H9 (cell line): ENCODE measurements at regions not wholly inside any gene's neighbourhood (a gene's known extent, or its start where the extent isn't known, plus 50 kb on each side); places are given as distances from the start of the nearest gene placed in this dataset.

Experiments used
- DNase-seq: peaks from one replicate; pipeline ENCODE4 v3.0.0-alpha.2; 2017
- H2AFZ ChIP-seq: one replicate; pipeline ENCODE4 v1.6.1; 2013; ENCODE audit warnings: mild to moderate bottlenecking, low read length, control low read depth, moderate library complexity
- H2AK5ac ChIP-seq: 2 replicates; pipeline ENCODE4 v1.6.1; 2013; ENCODE audit warnings: low read length, control low read depth, mixed read lengths; ENCODE audit not compliant: insufficient read length
- H2BK120ac ChIP-seq: one replicate; pipeline ENCODE4 v1.6.1; 2013; ENCODE audit warnings: low read depth, mild to moderate bottlenecking, low read length, control low read depth, inconsistent platforms; ENCODE audit not compliant: poor library complexity, severe bottlenecking
- H2BK12ac ChIP-seq: 2 replicates; pipeline ENCODE4 v1.6.1; 2013; ENCODE audit warnings: low read length, control low read depth, mixed read lengths, low read depth; ENCODE audit not compliant: insufficient read length
- H2BK15ac ChIP-seq: 2 replicates; pipeline ENCODE4 v1.6.1; 2013; ENCODE audit warnings: low read depth, low read length, control low read depth
- H2BK20ac ChIP-seq: one replicate; pipeline ENCODE4 v1.6.1; 2013; ENCODE audit warnings: low read depth, mild to moderate bottlenecking, low read length, control low read depth, inconsistent platforms; ENCODE audit not compliant: poor library complexity, severe bottlenecking
- H2BK5ac ChIP-seq: 2 replicates; pipeline ENCODE4 v1.6.1; 2013; ENCODE audit warnings: low read length, control low read depth, mixed read lengths; ENCODE audit not compliant: insufficient read length
- H3K14ac ChIP-seq: 2 replicates; pipeline ENCODE4 v1.6.1; 2013; ENCODE audit warnings: low read length, control low read depth; ENCODE audit not compliant: insufficient read depth
- H3K18ac ChIP-seq: 2 replicates; pipeline ENCODE4 v1.6.1; 2013; ENCODE audit warnings: low read depth, mild to moderate bottlenecking, mixed read lengths, low read length, control low read depth; ENCODE audit not compliant: insufficient read length
- H3K23ac ChIP-seq: 2 replicates; pipeline ENCODE4 v1.6.1; 2013; ENCODE audit warnings: low read length, control low read depth, mixed read lengths, low read depth; ENCODE audit not compliant: insufficient read length
- H3K23me2 ChIP-seq: 2 replicates; pipeline ENCODE4 v1.6.1; 2013; ENCODE audit warnings: low read depth, mild to moderate bottlenecking, mixed read lengths, low read length, control low read depth; ENCODE audit not compliant: insufficient read length, poor library complexity, severe bottlenecking
- H3K27ac ChIP-seq: 2 replicates; pipeline ENCODE4 v1.5.1; 2013; ENCODE audit warnings: low read length, control low read depth, mixed read lengths, low read depth; ENCODE audit not compliant: insufficient read length
- H3K27me3 ChIP-seq: 2 replicates; pipeline ENCODE4 v1.6.1; 2013; ENCODE audit warnings: low read length, control low read depth, inconsistent platforms; ENCODE audit not compliant: insufficient read depth
- H3K4ac ChIP-seq: 2 replicates; pipeline ENCODE4 v1.6.1; 2013; ENCODE audit warnings: low read depth, mild to moderate bottlenecking, control low read depth, inconsistent platforms, low read length, moderate library complexity
- H3K4me1 ChIP-seq: 2 replicates; pipeline ENCODE4 v1.6.1; 2013; ENCODE audit warnings: low read length, control low read depth, inconsistent platforms; ENCODE audit not compliant: insufficient read depth
- H3K4me2 ChIP-seq: 2 replicates; pipeline ENCODE4 v1.6.1; 2013; ENCODE audit warnings: low read length, control low read depth, mixed read lengths; ENCODE audit not compliant: insufficient read length, insufficient read depth
- H3K56ac ChIP-seq: 2 replicates; pipeline ENCODE4 v1.6.1; 2013; ENCODE audit warnings: low read depth, mild to moderate bottlenecking, mixed read lengths, low read length, control low read depth; ENCODE audit not compliant: insufficient read length
- H3K79me1 ChIP-seq: 2 replicates; pipeline ENCODE4 v1.6.1; 2013; ENCODE audit warnings: low read depth, mild to moderate bottlenecking, moderate library complexity, low read length, control low read depth, inconsistent platforms; ENCODE audit not compliant: insufficient read depth, poor library complexity, severe bottlenecking
- H3K79me2 ChIP-seq: 2 replicates; pipeline ENCODE4 v1.6.1; 2013; ENCODE audit warnings: low read length, control low read depth, inconsistent platforms; ENCODE audit not compliant: insufficient read depth
- H3K9ac ChIP-seq: 2 replicates; pipeline ENCODE4 v1.6.1; 2013; ENCODE audit warnings: low read length, control low read depth, mixed read lengths; ENCODE audit not compliant: insufficient read length; ENCODE audit errors: extremely low read depth
- H3K9me3 ChIP-seq: one replicate; pipeline ENCODE4 v1.6.1; 2013; ENCODE audit warnings: low read depth, low read length, inconsistent platforms; ENCODE audit not compliant: control insufficient read depth
- H3T11ph ChIP-seq: one replicate; pipeline ENCODE4 v1.6.1; 2013; ENCODE audit warnings: mild to moderate bottlenecking, low read length, control low read depth, inconsistent platforms
- H4K20me1 ChIP-seq: one replicate; pipeline ENCODE4 v1.6.1; 2013; ENCODE audit not compliant: control insufficient read depth, insufficient read length, insufficient read depth
- H4K5ac ChIP-seq: 2 replicates; pipeline ENCODE4 v1.6.1; 2013; ENCODE audit warnings: low read depth, mild to moderate bottlenecking, mixed read lengths, low read length, control low read depth; ENCODE audit not compliant: insufficient read length
- H4K8ac ChIP-seq: replicated peaks from 2 replicates; pipeline ENCODE4 v1.6.1; 2013; ENCODE audit warnings: low read length, control low read depth, mixed read lengths, low read depth; ENCODE audit not compliant: insufficient read length
- H4K91ac ChIP-seq: 2 replicates; pipeline ENCODE4 v1.6.1; 2013; ENCODE audit warnings: low read depth, mild to moderate bottlenecking, moderate library complexity, mixed read lengths, low read length, control low read depth; ENCODE audit not compliant: insufficient read length
- H3K27ac Mint-ChIP-seq, 3 experiments: 2 replicates in 2 of 3; 3 replicates in 1 of 3; pipeline ENCODE4 v1.8.0; 2020 to 2021; ENCODE audit warnings: mixed read lengths in 3 of 3, mild to moderate bottlenecking in 1 of 3, moderate library complexity in 1 of 3
- H3K27me3 Mint-ChIP-seq: 2 replicates; pipeline ENCODE4 v1.8.0; 2021; ENCODE audit warnings: low read depth, mild to moderate bottlenecking, moderate library complexity, mixed read lengths
- H3K36me3 Mint-ChIP-seq, 3 experiments: 2 replicates in 2 of 3; 3 replicates in 1 of 3; pipeline ENCODE4 v1.8.0; 2020 to 2021; ENCODE audit warnings: low read depth in 3 of 3, mixed read lengths in 3 of 3; ENCODE audit not compliant: insufficient read depth in 1 of 3
- H3K4me1 Mint-ChIP-seq, 2 experiments: 2 replicates each; pipeline ENCODE4 v1.8.0; 2020; ENCODE audit warnings: mixed read lengths in 2 of 2
- H3K4me3 Mint-ChIP-seq, 2 experiments: 2 replicates in 1 of 2; 3 replicates in 1 of 2; pipeline ENCODE4 v1.8.0; 2020 to 2021; ENCODE audit warnings: mild to moderate bottlenecking in 2 of 2, mixed read lengths in 2 of 2, moderate library complexity in 1 of 2
- H3K9me3 Mint-ChIP-seq, 2 experiments: 2 replicates in 1 of 2; 3 replicates in 1 of 2; pipeline ENCODE4 v1.8.0; 2020; ENCODE audit warnings: mild to moderate bottlenecking in 2 of 2, mixed read lengths in 2 of 2, moderate library complexity in 1 of 2
- WGBS: extraction: QIAGEN DNeasy Blood & Tissue Kit; methylation state at CpG from one replicate; pipeline ENCODE4 v1.1.7; 2013; ENCODE audit warnings: missing lambda C conversion rate, low lambda C conversion rate, mixed read lengths; ENCODE audit not compliant: insufficient read length; ENCODE audit errors: extremely low coverage; 5-methylcytosine and 5-hydroxymethylcytosine counted together
- TF ChIP-seq, protein P1 (sequence below): fragments of 200-600 bp; sonication (generic); conservative IDR thresholded peaks from 3 replicates; pipeline ENCODE4 v1.8.0; 2021; ENCODE audit warnings: antibody characterized with exemption, mild to moderate bottlenecking

DNA sequence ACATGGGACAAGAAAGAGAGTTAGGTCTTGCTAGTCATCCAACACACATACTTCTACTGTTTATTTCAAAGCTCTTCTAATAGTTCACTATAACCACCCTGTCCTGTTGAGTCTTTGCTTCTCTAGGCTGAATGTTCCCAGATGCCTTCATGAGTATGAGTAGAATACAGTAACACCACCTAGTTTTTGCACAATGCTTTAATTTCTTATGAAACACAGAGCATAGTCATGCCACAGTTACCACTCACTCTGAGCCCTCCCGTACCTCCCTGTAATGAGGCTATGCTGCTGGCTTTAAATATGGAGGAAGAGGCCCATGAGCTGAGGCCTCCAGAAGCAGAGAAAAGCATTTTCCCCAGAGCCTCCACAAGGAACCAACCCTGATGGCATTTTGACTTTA is 75.0 kb upstream of the SLC1A3 start:
- Histone ChIP-seq H3K9me3 (no peaks in the 10 kb centered on the region), H3K27me3 (no peaks in the 10 kb centered on the region), H3K79me2 (no peaks in the 10 kb centered on the region), H2AFZ (no peak overlapping the region), H3K4ac (no peak overlapping the region), H4K5ac (no peak overlapping the region), H2BK12ac (no peak overlapping the region), H3K14ac (no peak overlapping the region), H3K56ac (no peak overlapping the region), H2BK15ac (no peak overlapping the region), H3K4me1 (no peaks in the 10 kb centered on the region), H3K4me2 (no peak overlapping the region), H2AK5ac (no peak overlapping the region), H2BK20ac (no peak overlapping the region), H3K23me2 (no peaks in the 10 kb centered on the region), H3T11ph (no peak overlapping the region), H3K27ac (no peak overlapping the region), H3K79me1 (no peaks in the 10 kb centered on the region), H4K91ac (no peak overlapping the region), H2BK5ac (no peak overlapping the region), H4K8ac (no peak overlapping the region), H3K23ac (no peak overlapping the region), H2BK120ac (no peak overlapping the region), H4K20me1 (no peaks in the 10 kb centered on the region), H3K9ac (no peak overlapping the region), H3K18ac (no peak overlapping the region)
- Mint-ChIP-seq H3K9me3 (no peaks in the 10 kb centered on the region), H3K4me3 (no peak overlapping the region), H3K36me3 (no peaks in the 10 kb centered on the region), H3K27ac (no peak overlapping the region), H3K27me3 (no peaks in the 10 kb centered on the region), H3K4me1 (peaks cover 0 to 6% of the 10 kb centered on the region in 2 experiments; a peak in 2 of 4 replicates)
- WGBS = no CpG with 5 or more reads among the region's 1 CpG
- no peak for DNase-seq
- TF ChIP-seq, protein P1, sequence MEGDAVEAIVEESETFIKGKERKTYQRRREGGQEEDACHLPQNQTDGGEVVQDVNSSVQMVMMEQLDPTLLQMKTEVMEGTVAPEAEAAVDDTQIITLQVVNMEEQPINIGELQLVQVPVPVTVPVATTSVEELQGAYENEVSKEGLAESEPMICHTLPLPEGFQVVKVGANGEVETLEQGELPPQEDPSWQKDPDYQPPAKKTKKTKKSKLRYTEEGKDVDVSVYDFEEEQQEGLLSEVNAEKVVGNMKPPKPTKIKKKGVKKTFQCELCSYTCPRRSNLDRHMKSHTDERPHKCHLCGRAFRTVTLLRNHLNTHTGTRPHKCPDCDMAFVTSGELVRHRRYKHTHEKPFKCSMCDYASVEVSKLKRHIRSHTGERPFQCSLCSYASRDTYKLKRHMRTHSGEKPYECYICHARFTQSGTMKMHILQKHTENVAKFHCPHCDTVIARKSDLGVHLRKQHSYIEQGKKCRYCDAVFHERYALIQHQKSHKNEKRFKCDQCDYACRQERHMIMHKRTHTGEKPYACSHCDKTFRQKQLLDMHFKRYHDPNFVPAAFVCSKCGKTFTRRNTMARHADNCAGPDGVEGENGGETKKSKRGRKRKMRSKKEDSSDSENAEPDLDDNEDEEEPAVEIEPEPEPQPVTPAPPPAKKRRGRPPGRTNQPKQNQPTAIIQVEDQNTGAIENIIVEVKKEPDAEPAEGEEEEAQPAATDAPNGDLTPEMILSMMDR = no peak
